ENCODE measurements at regions not wholly inside any gene's neighbourhood (a gene's known extent, or its start where the extent isn't known, plus 50 kb on each side); places are given as distances from the start of the nearest gene placed in this dataset.

DNA sequence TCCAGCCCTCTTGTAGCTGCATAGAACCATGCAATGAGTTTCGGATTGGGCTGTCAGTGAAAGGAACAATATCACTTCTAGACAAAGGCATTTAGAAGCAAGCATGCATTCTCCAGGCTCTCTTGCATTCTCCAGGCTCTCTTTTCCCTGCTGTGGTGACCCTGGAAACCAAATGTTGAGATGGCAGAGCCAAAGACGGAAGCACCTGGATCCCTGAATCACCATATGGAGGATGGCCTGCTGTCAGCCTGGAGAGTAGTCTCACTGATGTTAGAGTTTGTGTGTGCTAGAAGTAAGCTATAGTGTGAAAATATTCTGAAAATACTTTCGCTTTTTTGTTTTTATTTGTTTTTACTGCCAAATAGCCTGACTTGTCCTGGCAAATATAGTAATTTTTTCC, 203.9 kb downstream of the C1D start:
- no peak overlapping the region for H3K4me3 Mint-ChIP-seq

DNA sequence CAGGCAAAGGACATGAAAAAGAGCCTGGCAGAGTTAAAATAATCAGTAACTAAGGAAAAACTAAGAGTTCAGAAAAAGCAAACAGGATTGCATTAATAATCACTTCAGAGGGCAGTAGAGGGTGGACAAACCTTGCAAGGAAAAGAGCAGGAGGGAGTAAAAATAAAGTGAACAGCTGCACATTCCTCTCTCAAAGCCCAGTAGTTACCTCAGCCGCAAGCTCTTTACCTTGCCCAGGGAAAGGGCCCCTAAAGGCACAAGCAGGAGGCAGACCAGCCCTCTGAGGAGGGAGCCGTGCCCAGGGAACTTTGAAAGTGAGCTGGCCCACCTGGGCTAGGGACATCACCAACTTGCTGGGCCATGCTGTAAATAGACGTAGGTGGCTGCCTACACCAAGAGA, 196.9 kb downstream of the C1D start:
- intact Hi-C loops (cut with micrococcal nuclease) = no loop called here
- 80% methylated on average over 3 of the region's 3 CpGs for WGBS (ENCODE audit: insufficient coverage)
- H3K79me2 ChIP-seq (ENCODE audit: insufficient read depth, low read length) = no peaks in the 10 kb centered on the region

More for the DNA sequence above, 203.9 kb downstream of the C1D start:
- Mint-ChIP-seq H3K9me3 (peaks cover 0 to 2% (median 0%) of the 10 kb centered on the region in 7 donors), H3K27ac (no peak overlapping the region), H3K4me1 (no peaks in the 10 kb centered on the region), H3K36me3 (no peaks in the 10 kb centered on the region), H3K27me3 (ENCODE audit: low read depth in 3 of 3) (peaks cover 2 to 5% (median 3%) of the 10 kb centered on the region in 3 donors)
- DNase-seq = no peak
- H3K4me1 ChIP-seq (ENCODE audit: control insufficient read depth in 1 of 2, insufficient read depth in 2 of 2, low read length in 2 of 2) = no peaks in the 10 kb centered on the region
- no peaks in the 10 kb centered on the region for H3K36me3 ChIP-seq (replicated peaks in 1 of 2; ENCODE audit: control insufficient read depth in 1 of 2, insufficient read depth in 2 of 2, low read length in 2 of 2)
- H3K4me2 ChIP-seq (replicated peaks; ENCODE audit: extremely low read depth, low read length, poor library complexity, severe bottlenecking) = no peak overlapping the region
- H3K27ac ChIP-seq (ENCODE audit: low read depth in 1 of 2, low read length in 2 of 2) = no peak overlapping the region
- H4K20me1 ChIP-seq (ENCODE audit: insufficient read depth, low read length) = no peaks in the 10 kb centered on the region
- 100% methylated on average over 1 of the region's 3 CpGs for WGBS (ENCODE audit: insufficient coverage)
- H3K9ac ChIP-seq (ENCODE audit: insufficient read depth, low read length, poor library complexity, severe bottlenecking) = no peak overlapping the region
- no peaks in the 10 kb centered on the region for H3K79me2 ChIP-seq (ENCODE audit: insufficient read depth, low read length)
- peaks cover 0 to 3% of the 10 kb centered on the region in 2 donors for H3K27me3 ChIP-seq (ENCODE audit: control insufficient read depth in 2 of 2, insufficient read depth in 2 of 2, low read length in 2 of 2)
- H2AFZ ChIP-seq (ENCODE audit: insufficient read depth, low read depth, low read length, poor library complexity, severe bottlenecking) = no peak overlapping the region
- H3K9me3 ChIP-seq (replicated peaks in 1 of 2; ENCODE audit: control insufficient read depth in 1 of 2, insufficient read depth in 1 of 2, low read length in 2 of 2) = no peaks in the 10 kb centered on the region
- TF ChIP-seq, protein P1, sequence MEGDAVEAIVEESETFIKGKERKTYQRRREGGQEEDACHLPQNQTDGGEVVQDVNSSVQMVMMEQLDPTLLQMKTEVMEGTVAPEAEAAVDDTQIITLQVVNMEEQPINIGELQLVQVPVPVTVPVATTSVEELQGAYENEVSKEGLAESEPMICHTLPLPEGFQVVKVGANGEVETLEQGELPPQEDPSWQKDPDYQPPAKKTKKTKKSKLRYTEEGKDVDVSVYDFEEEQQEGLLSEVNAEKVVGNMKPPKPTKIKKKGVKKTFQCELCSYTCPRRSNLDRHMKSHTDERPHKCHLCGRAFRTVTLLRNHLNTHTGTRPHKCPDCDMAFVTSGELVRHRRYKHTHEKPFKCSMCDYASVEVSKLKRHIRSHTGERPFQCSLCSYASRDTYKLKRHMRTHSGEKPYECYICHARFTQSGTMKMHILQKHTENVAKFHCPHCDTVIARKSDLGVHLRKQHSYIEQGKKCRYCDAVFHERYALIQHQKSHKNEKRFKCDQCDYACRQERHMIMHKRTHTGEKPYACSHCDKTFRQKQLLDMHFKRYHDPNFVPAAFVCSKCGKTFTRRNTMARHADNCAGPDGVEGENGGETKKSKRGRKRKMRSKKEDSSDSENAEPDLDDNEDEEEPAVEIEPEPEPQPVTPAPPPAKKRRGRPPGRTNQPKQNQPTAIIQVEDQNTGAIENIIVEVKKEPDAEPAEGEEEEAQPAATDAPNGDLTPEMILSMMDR (IDR thresholded peaks at IDR 0.05) = no peak
- H3K4me3 ChIP-seq (replicated peaks in 1 of 3; ENCODE audit: low read depth in 2 of 3, low read length in 3 of 3) = no peak overlapping the region
- intact Hi-C loops (cut with micrococcal nuclease) = no loop called here

More for the DNA sequence above, 196.9 kb downstream of the C1D start:
- Histone ChIP-seq H4K20me1 (ENCODE audit: insufficient read depth, low read length) (no peaks in the 10 kb centered on the region), H3K9ac (ENCODE audit: insufficient read depth, low read length, poor library complexity, severe bottlenecking) (no peak overlapping the region), H3K4me1 (ENCODE audit: control insufficient read depth in 1 of 2, insufficient read depth in 2 of 2, low read length in 2 of 2) (no peaks in the 10 kb centered on the region), H3K4me3 (replicated peaks in 1 of 3; ENCODE audit: low read depth in 2 of 3, low read length in 3 of 3) (no peak overlapping the region), H3K9me3 (replicated peaks in 1 of 2; ENCODE audit: control insufficient read depth in 1 of 2, insufficient read depth in 1 of 2, low read length in 2 of 2) (no peaks in the 10 kb centered on the region), H3K36me3 (replicated peaks in 1 of 2; ENCODE audit: control insufficient read depth in 1 of 2, insufficient read depth in 2 of 2, low read length in 2 of 2) (no peaks in the 10 kb centered on the region), H3K27me3 (ENCODE audit: control insufficient read depth in 2 of 2, insufficient read depth in 2 of 2, low read length in 2 of 2) (peaks cover 0 to 2% of the 10 kb centered on the region in 2 donors), H3K4me2 (replicated peaks; ENCODE audit: extremely low read depth, low read length, poor library complexity, severe bottlenecking) (no peak overlapping the region), H2AFZ (ENCODE audit: insufficient read depth, low read depth, low read length, poor library complexity, severe bottlenecking) (no peak overlapping the region), H3K27ac (ENCODE audit: low read depth in 1 of 2, low read length in 2 of 2) (no peak overlapping the region)
- Mint-ChIP-seq H3K27ac (no peak overlapping the region), H3K27me3 (ENCODE audit: low read depth in 3 of 3) (peaks cover 6 to 11% (median 8%) of the 10 kb centered on the region in 3 donors), H3K4me1 (no peaks in the 10 kb centered on the region), H3K4me3 (no peak overlapping the region), H3K9me3 (no peaks in the 10 kb centered on the region), H3K36me3 (no peaks in the 10 kb centered on the region)
- TF ChIP-seq, protein P1 (IDR thresholded peaks at IDR 0.05) = no peak
- DNase-seq = no peak
